ENCODE measurements at regions not wholly inside any gene's neighbourhood (a gene's known extent, or its start where the extent isn't known, plus 50 kb on each side); places are given as distances from the start of the nearest gene placed in this dataset.

DNA sequence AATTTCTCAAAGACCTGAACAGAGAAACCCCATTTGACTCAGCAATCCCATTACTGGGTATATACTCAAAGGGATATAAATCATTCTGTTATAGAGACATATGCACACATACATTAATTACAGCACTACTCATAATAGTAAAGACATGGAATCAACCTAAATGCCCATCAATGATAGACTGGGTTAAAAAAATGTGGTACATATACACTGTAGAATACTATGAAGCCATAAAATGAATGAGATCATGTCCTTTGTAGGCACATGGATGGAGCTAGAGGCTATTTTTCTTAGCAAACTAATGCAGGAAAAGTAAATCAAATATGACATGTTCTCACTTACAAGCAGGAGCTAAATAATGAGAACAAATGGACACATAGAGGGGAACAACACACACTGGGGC is 303.8 kb downstream of the BTG1 start:
- H3K27me3 ChIP-seq (ENCODE audit: control insufficient read depth, insufficient read depth, low read length) = no peaks in the 10 kb centered on the region
- H3K4me3 ChIP-seq (ENCODE audit: low read depth in 2 of 2, low read length in 2 of 2) = no peak overlapping the region
- TF ChIP-seq, protein P1, sequence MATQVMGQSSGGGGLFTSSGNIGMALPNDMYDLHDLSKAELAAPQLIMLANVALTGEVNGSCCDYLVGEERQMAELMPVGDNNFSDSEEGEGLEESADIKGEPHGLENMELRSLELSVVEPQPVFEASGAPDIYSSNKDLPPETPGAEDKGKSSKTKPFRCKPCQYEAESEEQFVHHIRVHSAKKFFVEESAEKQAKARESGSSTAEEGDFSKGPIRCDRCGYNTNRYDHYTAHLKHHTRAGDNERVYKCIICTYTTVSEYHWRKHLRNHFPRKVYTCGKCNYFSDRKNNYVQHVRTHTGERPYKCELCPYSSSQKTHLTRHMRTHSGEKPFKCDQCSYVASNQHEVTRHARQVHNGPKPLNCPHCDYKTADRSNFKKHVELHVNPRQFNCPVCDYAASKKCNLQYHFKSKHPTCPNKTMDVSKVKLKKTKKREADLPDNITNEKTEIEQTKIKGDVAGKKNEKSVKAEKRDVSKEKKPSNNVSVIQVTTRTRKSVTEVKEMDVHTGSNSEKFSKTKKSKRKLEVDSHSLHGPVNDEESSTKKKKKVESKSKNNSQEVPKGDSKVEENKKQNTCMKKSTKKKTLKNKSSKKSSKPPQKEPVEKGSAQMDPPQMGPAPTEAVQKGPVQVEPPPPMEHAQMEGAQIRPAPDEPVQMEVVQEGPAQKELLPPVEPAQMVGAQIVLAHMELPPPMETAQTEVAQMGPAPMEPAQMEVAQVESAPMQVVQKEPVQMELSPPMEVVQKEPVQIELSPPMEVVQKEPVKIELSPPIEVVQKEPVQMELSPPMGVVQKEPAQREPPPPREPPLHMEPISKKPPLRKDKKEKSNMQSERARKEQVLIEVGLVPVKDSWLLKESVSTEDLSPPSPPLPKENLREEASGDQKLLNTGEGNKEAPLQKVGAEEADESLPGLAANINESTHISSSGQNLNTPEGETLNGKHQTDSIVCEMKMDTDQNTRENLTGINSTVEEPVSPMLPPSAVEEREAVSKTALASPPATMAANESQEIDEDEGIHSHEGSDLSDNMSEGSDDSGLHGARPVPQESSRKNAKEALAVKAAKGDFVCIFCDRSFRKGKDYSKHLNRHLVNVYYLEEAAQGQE (IDR thresholded peaks at IDR 0.05; ENCODE audit: insufficient read depth in 1 of 2, low read depth in 2 of 2, low read length in 1 of 2) = no peak
- TF ChIP-seq SIN3A (IDR thresholded peaks at IDR 0.05; ENCODE audit: borderline replicate concordance, insufficient read depth, low read depth, low read length) = no peak
- no peak for TF ChIP-seq POLR2AphosphoS5 (IDR thresholded peaks at IDR 0.05; ENCODE audit: low read depth, low read length)
- TF ChIP-seq, protein P2, sequence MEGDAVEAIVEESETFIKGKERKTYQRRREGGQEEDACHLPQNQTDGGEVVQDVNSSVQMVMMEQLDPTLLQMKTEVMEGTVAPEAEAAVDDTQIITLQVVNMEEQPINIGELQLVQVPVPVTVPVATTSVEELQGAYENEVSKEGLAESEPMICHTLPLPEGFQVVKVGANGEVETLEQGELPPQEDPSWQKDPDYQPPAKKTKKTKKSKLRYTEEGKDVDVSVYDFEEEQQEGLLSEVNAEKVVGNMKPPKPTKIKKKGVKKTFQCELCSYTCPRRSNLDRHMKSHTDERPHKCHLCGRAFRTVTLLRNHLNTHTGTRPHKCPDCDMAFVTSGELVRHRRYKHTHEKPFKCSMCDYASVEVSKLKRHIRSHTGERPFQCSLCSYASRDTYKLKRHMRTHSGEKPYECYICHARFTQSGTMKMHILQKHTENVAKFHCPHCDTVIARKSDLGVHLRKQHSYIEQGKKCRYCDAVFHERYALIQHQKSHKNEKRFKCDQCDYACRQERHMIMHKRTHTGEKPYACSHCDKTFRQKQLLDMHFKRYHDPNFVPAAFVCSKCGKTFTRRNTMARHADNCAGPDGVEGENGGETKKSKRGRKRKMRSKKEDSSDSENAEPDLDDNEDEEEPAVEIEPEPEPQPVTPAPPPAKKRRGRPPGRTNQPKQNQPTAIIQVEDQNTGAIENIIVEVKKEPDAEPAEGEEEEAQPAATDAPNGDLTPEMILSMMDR (IDR thresholded peaks at IDR 0.05) = no peak
- no peak for TF ChIP-seq TCF7L2 (IDR thresholded peaks at IDR 0.05; ENCODE audit: low read depth, low read length)
- DNase-seq (ENCODE audit: low read depth, low spot score) (no peak), ATAC-seq (no peak)
- BruUV-seq (replicated peaks) = no TSS peak
- H3K4me1 ChIP-seq (ENCODE audit: control insufficient read depth, insufficient read depth, low read length) = no peaks in the 10 kb centered on the region
- ChIA-PET POLR2A (no interaction called here), CTCF (no interaction called here)
- no peaks in the 10 kb centered on the region for H3K36me3 ChIP-seq (ENCODE audit: control insufficient read depth, insufficient read depth, low read length)
- no peaks in the 10 kb centered on the region for H3K9me3 ChIP-seq (ENCODE audit: control insufficient read depth, insufficient read depth, low read depth, low read length)
- H3K27ac ChIP-seq (ENCODE audit: low read length) = no peak overlapping the region
- in situ Hi-C loops (cut with HindIII; ENCODE audit: low pct_unique_long_range_greater_than_20kb, low sequenced_read_pairs) (no loop called here), intact Hi-C loops (cut with micrococcal nuclease; ENCODE audit: unreplicated experiment) (no loop called here)

DNA sequence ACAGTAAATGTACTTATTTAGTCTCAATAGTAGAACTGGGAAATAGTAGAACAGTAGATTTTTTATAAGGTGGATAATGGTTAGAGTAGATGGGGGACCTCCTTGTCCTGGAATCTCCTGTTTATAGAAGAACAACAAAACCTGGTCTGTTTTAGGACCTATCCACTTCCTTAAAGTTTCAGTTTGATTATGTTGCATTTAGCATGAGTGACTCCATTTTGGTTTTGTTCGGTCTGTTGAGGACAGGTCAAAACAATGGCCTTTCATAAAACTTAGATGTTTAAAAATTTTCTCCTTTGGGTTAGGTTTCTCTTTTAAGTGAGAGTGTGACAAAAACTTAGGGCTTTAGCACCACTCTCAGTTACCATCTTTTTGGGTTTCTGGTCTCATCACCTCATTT is 308.9 kb downstream of the BTG1 start:
- no peaks in the 10 kb centered on the region for H3K27me3 ChIP-seq (ENCODE audit: control insufficient read depth, insufficient read depth, low read length)
- no peaks in the 10 kb centered on the region for H3K36me3 ChIP-seq (ENCODE audit: control insufficient read depth, insufficient read depth, low read length)
- no peak for DNase-seq (ENCODE audit: low read depth, low spot score)
- in situ Hi-C loops (cut with HindIII; ENCODE audit: low pct_unique_long_range_greater_than_20kb, low sequenced_read_pairs) = no loop called here
- TF ChIP-seq, protein P2 (IDR thresholded peaks at IDR 0.05) = no peak
- TF ChIP-seq SIN3A (IDR thresholded peaks at IDR 0.05; ENCODE audit: borderline replicate concordance, insufficient read depth, low read depth, low read length) (no peak), TCF7L2 (IDR thresholded peaks at IDR 0.05; ENCODE audit: low read depth, low read length) (no peak), POLR2AphosphoS5 (IDR thresholded peaks at IDR 0.05; ENCODE audit: low read depth, low read length) (no peak)
- TF ChIP-seq, protein P1 (IDR thresholded peaks at IDR 0.05; ENCODE audit: insufficient read depth in 1 of 2, low read depth in 2 of 2, low read length in 1 of 2) = no peak
- intact Hi-C loops (cut with micrococcal nuclease; ENCODE audit: unreplicated experiment) = no loop called here
- no peak for ATAC-seq
- H3K27ac ChIP-seq (ENCODE audit: low read length) = no peak overlapping the region
- no peaks in the 10 kb centered on the region for H3K4me1 ChIP-seq (ENCODE audit: control insufficient read depth, insufficient read depth, low read length)
- H3K4me3 ChIP-seq (ENCODE audit: low read depth in 2 of 2, low read length in 2 of 2) = no peak overlapping the region
- no TSS peak for BruUV-seq (replicated peaks)
- POLR2A ChIA-PET = no interaction called here
- no peaks in the 10 kb centered on the region for H3K9me3 ChIP-seq (ENCODE audit: control insufficient read depth, insufficient read depth, low read depth, low read length)
- CTCF ChIA-PET = no interaction called here
